ENCODE measurements at regions not wholly inside any gene's neighbourhood (a gene's known extent, or its start where the extent isn't known, plus 50 kb on each side); places are given as distances from the start of the nearest gene placed in this dataset.

GRCh38 chr9:134982311-134982710 lies 64.6 kb upstream of the FCN1 start:
- no peak for ATAC-seq (replicated peaks)
- no peak overlapping the region for H3K27ac Mint-ChIP-seq
- H3K36me3 Mint-ChIP-seq (ENCODE audit: low read depth), result no peaks in the 10 kb centered on the region
- H3K4me1 Mint-ChIP-seq, result no peaks in the 10 kb centered on the region
- H3K9me3 Mint-ChIP-seq, result peaks cover 2% of the 10 kb centered on the region
- H3K27me3 Mint-ChIP-seq, result peaks cover 10% of the 10 kb centered on the region
- H3K4me3 Mint-ChIP-seq, result no peak overlapping the region

GRCh38 chr9:134983074-134983473 lies 65.4 kb upstream of the FCN1 start:
- Mint-ChIP-seq H3K9me3 (peaks cover 4% of the 10 kb centered on the region), H3K27ac (no peak overlapping the region), H3K27me3 (peaks cover 10% of the 10 kb centered on the region), H3K4me1 (no peaks in the 10 kb centered on the region), H3K4me3 (no peak overlapping the region), H3K36me3 (ENCODE audit: low read depth) (no peaks in the 10 kb centered on the region)
- ATAC-seq (replicated peaks), result no peak

GRCh38 chr9:134983506-134984371 lies 66.0 kb upstream of the FCN1 start:
- peaks cover 4% of the 10 kb centered on the region for H3K9me3 Mint-ChIP-seq
- ATAC-seq (replicated peaks), result no peak
- H3K27ac Mint-ChIP-seq, result no peak overlapping the region
- H3K4me3 Mint-ChIP-seq, result no peak overlapping the region
- no peaks in the 10 kb centered on the region for H3K4me1 Mint-ChIP-seq
- H3K27me3 Mint-ChIP-seq, result peaks cover 10% of the 10 kb centered on the region
- no peaks in the 10 kb centered on the region for H3K36me3 Mint-ChIP-seq (ENCODE audit: low read depth)

GRCh38 chr9:134984372-134985265 lies 66.9 kb upstream of the FCN1 start:
- H3K4me1 Mint-ChIP-seq, result no peaks in the 10 kb centered on the region
- H3K27ac Mint-ChIP-seq, result no peak overlapping the region
- no peaks in the 10 kb centered on the region for H3K36me3 Mint-ChIP-seq (ENCODE audit: low read depth)
- no peak for ATAC-seq (replicated peaks)
- peaks cover 4% of the 10 kb centered on the region for H3K9me3 Mint-ChIP-seq
- H3K27me3 Mint-ChIP-seq, result peaks cover 10% of the 10 kb centered on the region
- no peak overlapping the region for H3K4me3 Mint-ChIP-seq

- no peaks in the 10 kb centered on the region for H3K36me3 Mint-ChIP-seq (ENCODE audit: low read depth)
- peaks cover 4% of the 10 kb centered on the region for H3K9me3 Mint-ChIP-seq
- no peak overlapping the region for H3K4me3 Mint-ChIP-seq
- no peaks in the 10 kb centered on the region for H3K4me1 Mint-ChIP-seq
- no peak for ATAC-seq (replicated peaks)
- no peak overlapping the region for H3K27ac Mint-ChIP-seq
- H3K27me3 Mint-ChIP-seq, result peaks cover 10% of the 10 kb centered on the region
Measured at GRCh38 chr9:134985451-134985850, 67.7 kb upstream of the FCN1 start.

- no peak overlapping the region for H3K27ac Mint-ChIP-seq
- no peak for ATAC-seq (replicated peaks)
- no peaks in the 10 kb centered on the region for H3K36me3 Mint-ChIP-seq (ENCODE audit: low read depth)
- H3K27me3 Mint-ChIP-seq, result peaks cover 2% of the 10 kb centered on the region
- no peaks in the 10 kb centered on the region for H3K4me1 Mint-ChIP-seq
- no peak overlapping the region for H3K4me3 Mint-ChIP-seq
- peaks cover 4% of the 10 kb centered on the region for H3K9me3 Mint-ChIP-seq
Measured at GRCh38 chr9:134986957-134987356, 69.2 kb upstream of the FCN1 start.

- Mint-ChIP-seq H3K36me3 (ENCODE audit: low read depth) (no peaks in the 10 kb centered on the region), H3K9me3 (peaks cover 4% of the 10 kb centered on the region), H3K27ac (no peak overlapping the region), H3K27me3 (no peaks in the 10 kb centered on the region), H3K4me1 (no peaks in the 10 kb centered on the region), H3K4me3 (no peak overlapping the region)
- no peak for ATAC-seq (replicated peaks)
Measured at GRCh38 chr9:134987376-134987775, 69.7 kb upstream of the FCN1 start.

- H3K9me3 Mint-ChIP-seq, result peaks cover 4% of the 10 kb centered on the region
- no peak for ATAC-seq (replicated peaks)
- H3K36me3 Mint-ChIP-seq (ENCODE audit: low read depth), result no peaks in the 10 kb centered on the region
- no peaks in the 10 kb centered on the region for H3K27me3 Mint-ChIP-seq
- no peak overlapping the region for H3K27ac Mint-ChIP-seq
- H3K4me3 Mint-ChIP-seq, result no peak overlapping the region
- H3K4me1 Mint-ChIP-seq, result no peaks in the 10 kb centered on the region
Measured at GRCh38 chr9:134987906-134988700, 70.4 kb upstream of the FCN1 start.

- Mint-ChIP-seq H3K4me1 (no peaks in the 10 kb centered on the region), H3K27ac (no peak overlapping the region), H3K9me3 (peaks cover 4% of the 10 kb centered on the region), H3K4me3 (no peak overlapping the region), H3K36me3 (ENCODE audit: low read depth) (no peaks in the 10 kb centered on the region), H3K27me3 (no peaks in the 10 kb centered on the region)
- ATAC-seq (replicated peaks), result no peak
Measured at GRCh38 chr9:134988706-134989105, 71.0 kb upstream of the FCN1 start.

- Mint-ChIP-seq H3K4me1 (no peaks in the 10 kb centered on the region), H3K27me3 (no peaks in the 10 kb centered on the region), H3K4me3 (no peak overlapping the region), H3K36me3 (ENCODE audit: low read depth) (no peaks in the 10 kb centered on the region), H3K27ac (no peak overlapping the region), H3K9me3 (peaks cover 4% of the 10 kb centered on the region)
- no peak for ATAC-seq (replicated peaks)
Measured at GRCh38 chr9:134989206-134990065, 71.7 kb upstream of the FCN1 start.

GRCh38 chr9:134991808-134992754 lies 74.4 kb upstream of the FCN1 start:
- Mint-ChIP-seq H3K4me1 (no peaks in the 10 kb centered on the region), H3K36me3 (ENCODE audit: low read depth) (no peaks in the 10 kb centered on the region), H3K27me3 (no peaks in the 10 kb centered on the region), H3K27ac (no peak overlapping the region), H3K9me3 (peaks cover 4% of the 10 kb centered on the region), H3K4me3 (no peak overlapping the region)
- no peak for ATAC-seq (replicated peaks)

GRCh38 chr9:134992755-134993124 lies 75.0 kb upstream of the FCN1 start:
- no peaks in the 10 kb centered on the region for H3K4me1 Mint-ChIP-seq
- no peaks in the 10 kb centered on the region for H3K36me3 Mint-ChIP-seq (ENCODE audit: low read depth)
- peaks cover 2% of the 10 kb centered on the region for H3K27me3 Mint-ChIP-seq
- H3K9me3 Mint-ChIP-seq, result peaks cover 2% of the 10 kb centered on the region
- no peak overlapping the region for H3K27ac Mint-ChIP-seq
- ATAC-seq (replicated peaks), result no peak
- no peak overlapping the region for H3K4me3 Mint-ChIP-seq

- no peak overlapping the region for H3K4me3 Mint-ChIP-seq
Measured at GRCh38 chr9:134993416-134993815, 75.7 kb upstream of the FCN1 start.

More at GRCh38 chr9:134993416-134993815, 75.7 kb upstream of the FCN1 start:
- Mint-ChIP-seq H3K27ac (no peak overlapping the region), H3K36me3 (ENCODE audit: low read depth) (no peaks in the 10 kb centered on the region), H3K27me3 (peaks cover 5% of the 10 kb centered on the region), H3K4me1 (no peaks in the 10 kb centered on the region), H3K9me3 (peaks cover 4% of the 10 kb centered on the region)
- no peak for ATAC-seq (replicated peaks)
